K562 (cell line): ENCODE measurements at regions not wholly inside any gene's neighbourhood (a gene's known extent, or its start where the extent isn't known, plus 50 kb on each side); places are given as distances from the start of the nearest gene placed in this dataset.

Experiments used
- ATAC-seq: fragments of 200-7000 bp; cut with Tn5 transposase; 3 replicates; pipeline ENCODE4 v1.9.1; 2020; ENCODE audit warnings: moderate library complexity
- BruUV-seq: library from RNA; stranded (reverse); fragments of 400-500 nt; replicated peaks from 2 replicates; lab custom pipeline; 2021; lab: Mats Ljungman, UMichigan
- CTCF ChIA-PET: fragments of 300-600 bp; formaldehyde crosslinking; extraction: SDS; loops from one replicate; lab custom pipeline; 2021; ENCODE audit warnings: low intra/inter-chr PET ratio; lab: Yijun Ruan, JAX
- POLR2A ChIA-PET: fragments of 300-600, 350-650 bp; sonication (Branson Sonifier 250); formaldehyde crosslinking; extraction: SDS; loops from one replicate; lab custom pipeline; 2021; ENCODE audit warnings: antibody characterized with exemption, inconsistent platforms; lab: Yijun Ruan, JAX
- DNase-seq, 4 experiments: peaks; one replicate each; pipeline versions ENCODE4 v3.0.0 to v3.0.0-alpha.2; 2011 to 2018; ENCODE audit warnings: low spot score in 3 of 4, mixed read lengths in 3 of 4; ENCODE audit errors: extremely low read depth in 1 of 4
- FAIRE-seq: peaks from 2 replicates; lab custom pipeline; 2011; peaks lifted over from hg19 to GRCh38; lab: Jason Lieb, UNC
- H2AFZ ChIP-seq: 2 replicates; pipeline ENCODE4 v1.6.0; 2011; ENCODE audit warnings: low read depth, low read length, control low read depth, inconsistent platforms
- H3K27ac ChIP-seq: fragments of 200-600 bp; 3 replicates; pipeline ENCODE4 v1.8.0; 2011; ENCODE audit warnings: low read depth, mild to moderate bottlenecking, control low read depth, inconsistent platforms, low read length, moderate library complexity, mixed read lengths; ENCODE audit errors: extremely low read depth
- H3K27me3 ChIP-seq, 2 experiments: fragments of 300-600 bp in 1 of 2; 2 replicates in 1 of 2; 3 replicates in 1 of 2; pipeline versions ENCODE4 v1.6.0 to v1.8.0; 2011; ENCODE audit warnings: inconsistent platforms in 2 of 2, low read length in 2 of 2, mild to moderate bottlenecking in 1 of 2, mixed read lengths in 1 of 2, moderate library complexity in 1 of 2; ENCODE audit not compliant: control insufficient read depth in 2 of 2, insufficient read depth in 2 of 2
- H3K36me3 ChIP-seq: fragments of 300-600 bp; 3 replicates; pipeline ENCODE4 v1.8.0; 2011; ENCODE audit warnings: mild to moderate bottlenecking, low read length, inconsistent platforms; ENCODE audit not compliant: control insufficient read depth, insufficient read depth
- H3K4me1 ChIP-seq, 2 experiments: fragments of 200-600 bp in 1 of 2; replicated peaks in 1 of 2; 2 replicates in 1 of 2; 3 replicates in 1 of 2; pipeline versions ENCODE4 v1.5.1 to v1.8.0; 2011; ENCODE audit warnings: inconsistent platforms in 2 of 2, low read length in 2 of 2, mild to moderate bottlenecking in 1 of 2, mixed read lengths in 1 of 2, moderate library complexity in 1 of 2; ENCODE audit not compliant: control insufficient read depth in 2 of 2, insufficient read depth in 2 of 2
- H3K4me2 ChIP-seq: 2 replicates; pipeline ENCODE4 v1.6.1; 2011; ENCODE audit warnings: low read length, control low read depth, inconsistent platforms, mixed read lengths; ENCODE audit not compliant: insufficient read depth
- H3K4me3 ChIP-seq: fragments of 200-600 bp; sonication (generic), shearing (Covaris generic); 2 replicates; pipeline ENCODE4 v1.5.1; 2016; ENCODE audit warnings: control low read depth, inconsistent platforms
- H3K79me2 ChIP-seq: fragments of 200-600 bp; 3 replicates; pipeline ENCODE4 v1.8.0; 2011; ENCODE audit warnings: low read length, inconsistent platforms; ENCODE audit not compliant: control insufficient read depth, insufficient read depth
- H3K9ac ChIP-seq, 2 experiments: 2 replicates each; pipeline versions ENCODE4 v1.6.0 to v1.6.1; 2011; ENCODE audit warnings: low read depth in 2 of 2, low read length in 2 of 2, control low read depth in 1 of 2, inconsistent platforms in 1 of 2, mild to moderate bottlenecking in 1 of 2, mixed read lengths in 1 of 2; ENCODE audit not compliant: insufficient read depth in 1 of 2
- H3K9me1 ChIP-seq: one replicate; pipeline ENCODE4 v1.6.0; 2011; ENCODE audit warnings: inconsistent platforms, mild to moderate bottlenecking, low read length, moderate library complexity; ENCODE audit not compliant: control insufficient read depth, insufficient read depth
- H3K9me3 ChIP-seq: replicated peaks from 2 replicates; pipeline ENCODE4 v1.5.1; 2011; ENCODE audit warnings: low read depth, low read length, inconsistent platforms; ENCODE audit not compliant: control insufficient read depth, insufficient read depth
- H4K20me1 ChIP-seq: replicated peaks from 2 replicates; pipeline ENCODE4 v1.6.1; 2011; ENCODE audit warnings: low read length, inconsistent platforms, mixed read lengths; ENCODE audit not compliant: control insufficient read depth, insufficient read depth
- ATF3 ChIP-seq, 2 experiments: fragments of 450-650 bp in 1 of 2; sonication (generic) in 1 of 2; formaldehyde crosslinking in 1 of 2; IDR thresholded peaks in 1 of 2; conservative IDR thresholded peaks in 1 of 2; 2 replicates each; pipeline versions ENCODE4 v1.6.1 to v1.8.1; 2016 to 2023; ENCODE audit warnings: mild to moderate bottlenecking in 2 of 2, moderate library complexity in 2 of 2, inconsistent platforms in 1 of 2, missing genetic modification reagents in 1 of 2
- DNMT1 ChIP-seq: fragments of 450-650 bp; IDR thresholded peaks from 2 replicates; pipeline ENCODE4 v1.6.1; 2016; ENCODE audit warnings: antibody characterized with exemption, mild to moderate bottlenecking
- PHB2 ChIP-seq: fragments of 450-650 bp; IDR thresholded peaks from 2 replicates; pipeline ENCODE4 v1.6.1; 2017; ENCODE audit warnings: low read depth
- SMAD4 ChIP-seq: fragments of 250-450 bp; sonication (Bioruptor Pico); conservative IDR thresholded peaks from 2 replicates; pipeline ENCODE4 v1.8.0; 2021; ENCODE audit warnings: inconsistent platforms, mild to moderate bottlenecking, moderate library complexity
- ZBTB26 ChIP-seq: fragments of 450-650 bp; formaldehyde crosslinking; IDR thresholded peaks from 2 replicates; pipeline ENCODE4 v1.4.0; 2022; ENCODE audit warnings: missing genetic modification characterization
- ZEB2 ChIP-seq: fragments of 450-650 bp; IDR thresholded peaks from 2 replicates; pipeline ENCODE4 v1.6.1; 2016
- WGBS: fragments of 100-300 bp; shearing (Covaris generic); methylation state at CpG from one replicate; pipeline ENCODE4 v1.1.6; 2016; ENCODE audit warnings: low coverage, mixed read lengths; ENCODE audit not compliant: insufficient coverage; ENCODE audit errors: missing lambda C conversion rate; 5-methylcytosine and 5-hydroxymethylcytosine counted together
- in situ Hi-C: fragments of 300-500 bp; cut with MboI; formaldehyde crosslinking; loops from 4 replicates; pipeline ENCODE4 v1.15.0; 2018; ENCODE audit warnings: inconsistent platforms, mixed read lengths
- intact Hi-C: fragments of 100-400 bp; cut with micrococcal nuclease; formaldehyde crosslinking; loops from 2 replicates; pipeline ENCODE4 v1.14.2; 2022

DNA sequence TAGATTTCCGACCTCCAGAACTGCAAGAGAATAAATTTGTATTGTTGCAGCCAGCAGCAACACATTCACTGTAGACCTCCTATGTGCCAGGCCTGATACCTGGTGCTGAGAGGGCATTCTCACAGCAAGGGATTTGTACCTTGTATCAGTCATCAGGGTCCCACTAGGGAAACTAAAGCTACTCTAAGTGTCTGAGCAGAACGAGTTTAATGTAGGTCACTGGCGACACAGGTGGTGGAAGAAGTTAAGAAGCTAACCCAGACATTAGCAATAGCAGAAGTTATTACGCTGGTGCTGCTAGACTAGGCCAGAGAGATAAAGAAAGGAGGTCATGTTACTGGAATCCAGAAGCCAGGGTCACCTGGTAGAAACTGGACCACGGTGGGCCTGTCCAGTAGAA is 60.5 kb upstream of the BCL6 start:
- intact Hi-C loops: no loop called here
- CTCF ChIA-PET: no interaction called here
- no peak for DNase-seq
- Histone ChIP-seq H3K4me2 (no peak overlapping the region), H3K4me3 (no peak overlapping the region), H2AFZ (no peak overlapping the region), H3K27me3 (peaks cover 5 to 47% of the 10 kb centered on the region in 2 experiments; a peak in 4 of 5 replicates), H3K79me2 (no peaks in the 10 kb centered on the region), H3K9me3 (no peaks in the 10 kb centered on the region), H3K27ac (no peak overlapping the region), H4K20me1 (no peaks in the 10 kb centered on the region), H3K9ac (no peak overlapping the region), H3K4me1 (no peaks in the 10 kb centered on the region), H3K9me1 (no peaks in the 10 kb centered on the region), H3K36me3 (no peaks in the 10 kb centered on the region)
- POLR2A ChIA-PET: interaction anchor here (0.6 kb wide), 2 partner anchors 37 to 276 kb away, joined by 3 read pairs; no protein-coding TSS in a partner anchor
- no peak for ATAC-seq
- in situ Hi-C loops: no loop called here
- no TSS peak for BruUV-seq
- no peak for FAIRE-seq
- no peak for TF ChIP-seq SMAD4 (CRISPR knock-in tag)
- TF ChIP-seq ATF3 (IDR thresholded peaks at IDR 0.05): no peak
- no peak for TF ChIP-seq ATF3 (CRISPR knock-in tag; conservative IDR thresholded peaks at IDR 0.05)
- TF ChIP-seq ZBTB26 (CRISPR knock-in tag): no peak
- TF ChIP-seq DNMT1: no peak
- TF ChIP-seq PHB2: no peak
- no peak for TF ChIP-seq ZEB2
- 0% methylated on average over 5 of the region's 5 CpGs for WGBS
